ENCODE measurements at regions not wholly inside any gene's neighbourhood (a gene's known extent, or its start where the extent isn't known, plus 50 kb on each side); places are given as distances from the start of the nearest gene placed in this dataset.

- Histone ChIP-seq H2BK15ac (ENCODE audit: low read depth, low read length) (no peak overlapping the region), H3K9me1 (ENCODE audit: insufficient read depth, low read length) (no peaks in the 10 kb centered on the region), H3K36me3 (ENCODE audit: control insufficient read depth, insufficient read depth, low read length) (no peaks in the 10 kb centered on the region), H3K27me3 (ENCODE audit: control insufficient read depth, insufficient read depth, low read length) (peaks cover 4% of the 10 kb centered on the region), H3K9ac (ENCODE audit: low read depth, low read length) (no peak overlapping the region), H3K79me1 (ENCODE audit: low read depth in 1 of 2, low read length in 2 of 2) (no peaks in the 10 kb centered on the region), H4K20me1 (ENCODE audit: insufficient read depth, low read length) (no peaks in the 10 kb centered on the region), H3K27ac (ENCODE audit: insufficient read depth, low read length) (no peak overlapping the region), H3K56ac (ENCODE audit: extremely low read depth, insufficient read depth, low read length) (no peak overlapping the region), H3K4me2 (ENCODE audit: low read depth, low read length) (no peak overlapping the region), H3K4me3 (ENCODE audit: insufficient read depth, low read depth, low read length) (no peak overlapping the region), H2BK5ac (ENCODE audit: low read depth, low read length, poor library complexity, severe bottlenecking) (no peak overlapping the region), H2BK120ac (ENCODE audit: low read depth, low read length) (no peak overlapping the region), H3K14ac (replicated peaks; ENCODE audit: low read depth, low read length) (no peak overlapping the region), H3K4me1 (ENCODE audit: control insufficient read depth, insufficient read depth, low read length) (peaks cover 6% of the 10 kb centered on the region; the same call in 1 of the 2 replicates), H4K91ac (ENCODE audit: insufficient read depth, low read depth, low read length) (no peak overlapping the region), H3K9me3 (ENCODE audit: control insufficient read depth, insufficient read depth, low read length) (no peaks in the 10 kb centered on the region), H2AK9ac (replicated peaks; ENCODE audit: low read depth, low read length, poor library complexity) (no peak overlapping the region), H2AFZ (replicated peaks; ENCODE audit: low read length, poor library complexity) (no peak overlapping the region), H2BK20ac (ENCODE audit: low read depth, low read length) (no peak overlapping the region), H4K8ac (ENCODE audit: low read depth in 2 of 2, low read length in 2 of 2) (no peak overlapping the region), H4K5ac (ENCODE audit: low read depth, low read length) (no peak overlapping the region), H3K4ac (ENCODE audit: low read depth, low read length) (no peak overlapping the region), H2AK5ac (ENCODE audit: low read depth, low read length) (no peak overlapping the region), H3K18ac (ENCODE audit: low read depth, low read length) (no peak overlapping the region), H3K23ac (ENCODE audit: low read depth, low read length) (no peak overlapping the region)
- TF ChIP-seq USF2 (IDR thresholded peaks at IDR 0.05; ENCODE audit: low read depth, low read length) (no peak), ELK1 (IDR thresholded peaks at IDR 0.05; ENCODE audit: borderline replicate concordance, low read depth, low read length) (no peak), RAD21 (IDR thresholded peaks at IDR 0.05; ENCODE audit: low read length) (no peak), CTCF (conservative IDR thresholded peaks at IDR 0.05; ENCODE audit: low read depth, low read length) (no peak), SMC3 (IDR thresholded peaks at IDR 0.05; ENCODE audit: low read depth, low read length) (no peak), RFX5 (IDR thresholded peaks at IDR 0.05; ENCODE audit: low read depth, low read length) (no peak), CHD1 (IDR thresholded peaks at IDR 0.05; ENCODE audit: low read depth, low read length) (no peak), FOS (IDR thresholded peaks at IDR 0.05; ENCODE audit: low read depth, low read length) (no peak), MXI1 (IDR thresholded peaks at IDR 0.05; ENCODE audit: borderline replicate concordance, low read depth, low read length) (no peak), RCOR1 (IDR thresholded peaks at IDR 0.05; ENCODE audit: insufficient replicate concordance, low read length) (no peak), CEBPB (IDR thresholded peaks at IDR 0.05; ENCODE audit: low read depth, low read length) (no peak), NFE2L2 (IDR thresholded peaks at IDR 0.05; ENCODE audit: low read depth, low read length) (no peak)
- intact Hi-C loops (cut with micrococcal nuclease) (no loop called here), in situ Hi-C loops (cut with MboI; ENCODE audit: low sequenced_read_pairs) (no loop called here), dilution Hi-C loops (cut with HindIII; ENCODE audit: low sequenced_read_pairs, unreplicated experiment) (no loop called here)
- CTCF ChIA-PET: interaction anchor here (0.6 kb wide), 1 partner anchor 336 kb away, joined by 3 read pairs; no protein-coding TSS in a partner anchor
- ATAC-seq (ENCODE audit: low read depth): no peak
- peak; percentile 46 for DNase-seq
- BruUV-seq (replicated peaks): no TSS peak
- POLR2A ChIA-PET (ENCODE audit: unreplicated experiment): no interaction called here
Measured at GRCh38 chr14:55782166-55782565, 202.2 kb downstream of the KTN1 start.
